Activated CD4-positive, alpha-beta T cell treated with anti-CD3 and anti-CD28 coated beads for 48 hours (primary cell): ENCODE measurements at regions not wholly inside any gene's neighbourhood (a gene's known extent, or its start where the extent isn't known, plus 50 kb on each side); places are given as distances from the start of the nearest gene placed in this dataset.
"Not testable (repeated sequence)": the region's sequence is repeated elsewhere in the genome, so short reads cannot be mapped to it uniquely, and the experiment has no call there.

ENCODE experiments used
- DNase-seq: peaks from one replicate; pipeline ENCODE4 v3.0.0-alpha.2; 2020

DNA sequence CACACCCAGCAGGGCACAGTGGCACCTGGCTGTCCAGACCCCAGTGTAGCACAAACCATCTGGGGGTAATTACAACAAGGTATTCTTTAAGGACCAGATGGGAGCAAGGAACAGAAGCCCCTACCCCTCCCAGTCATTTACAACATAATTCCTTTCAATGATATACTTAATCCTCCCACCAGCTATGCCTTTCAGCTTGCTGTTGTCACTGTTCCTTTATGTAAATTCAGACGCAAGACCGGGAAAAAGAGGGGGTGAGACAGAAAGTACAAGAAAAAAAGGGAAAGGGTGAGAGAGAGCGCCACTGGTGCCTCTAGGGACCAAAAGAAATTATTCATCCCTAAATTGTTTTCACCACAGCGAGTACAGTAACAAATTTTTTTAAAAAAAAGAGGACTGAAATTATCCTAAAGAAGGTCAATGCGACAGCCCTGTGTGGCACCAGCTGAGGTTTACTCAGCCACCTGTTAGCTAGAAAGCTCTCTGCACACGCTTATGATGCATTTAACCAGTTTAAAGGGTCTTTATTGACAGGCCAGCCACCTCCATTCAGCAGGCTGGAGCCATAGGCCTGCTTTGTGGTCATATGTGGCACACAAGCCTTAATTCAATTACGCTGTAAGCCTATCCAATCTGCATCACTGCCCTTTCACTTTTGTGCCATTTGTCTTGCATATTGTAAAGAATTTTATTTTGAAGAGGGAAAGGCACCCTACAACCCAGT lies 210.2 kb upstream of the ISL1 start:
- DNase-seq, result no peak

DNA sequence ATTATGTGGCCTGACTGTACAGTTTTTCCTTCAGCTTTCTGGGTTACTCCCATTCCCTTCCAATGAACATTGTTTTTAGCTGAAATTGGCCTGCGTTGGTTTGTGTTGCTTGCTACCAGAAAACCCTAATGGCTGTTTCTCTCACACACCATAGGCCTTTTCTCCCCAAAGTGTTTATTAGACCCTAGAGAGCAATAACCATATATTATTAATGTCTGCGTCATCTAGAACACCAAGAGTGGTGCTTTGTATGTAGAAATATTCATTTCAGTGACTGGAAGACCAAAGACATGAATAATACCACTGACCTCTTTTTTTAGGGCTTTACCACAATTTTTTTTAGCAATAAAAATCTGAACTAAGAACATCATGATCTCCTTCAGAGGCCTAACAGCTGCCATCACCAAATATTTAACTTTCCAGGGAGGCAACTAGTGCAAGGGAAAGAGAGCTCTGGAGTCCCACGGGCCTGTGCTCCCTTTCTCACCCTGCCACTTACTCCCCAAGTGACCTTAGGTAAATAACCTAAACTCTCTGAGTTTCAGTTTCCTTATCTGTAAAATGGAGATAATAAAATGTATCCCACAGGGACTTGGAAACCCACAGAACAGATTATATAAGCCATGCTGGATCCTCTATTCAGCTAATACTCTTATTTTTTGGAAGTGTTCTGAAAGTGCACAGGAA lies 201.9 kb upstream of the ISL1 start:
- no peak for DNase-seq

DNA sequence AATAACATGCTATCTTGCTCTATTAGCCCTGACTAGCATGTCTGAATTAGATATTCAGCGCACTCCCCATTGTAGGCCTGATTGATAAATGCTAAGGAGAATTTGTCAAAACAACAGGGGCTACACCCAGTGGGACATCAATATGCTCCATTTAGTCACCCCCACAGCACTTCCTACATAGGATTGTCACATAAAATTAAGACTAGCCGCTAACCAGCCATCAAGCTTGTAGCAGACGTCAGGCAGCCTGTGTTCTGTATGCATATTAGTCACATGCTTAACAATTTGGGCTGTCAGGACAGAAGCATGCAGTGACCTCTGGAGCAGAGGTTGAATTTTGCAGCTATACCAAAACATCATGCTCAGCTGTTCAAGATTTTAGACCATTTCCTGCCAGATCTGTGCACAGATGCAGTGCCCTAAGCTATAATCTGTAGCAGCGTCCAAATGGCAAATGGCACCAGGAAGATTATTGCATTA lies 197.4 kb upstream of the ISL1 start:
- no peak for DNase-seq

DNA sequence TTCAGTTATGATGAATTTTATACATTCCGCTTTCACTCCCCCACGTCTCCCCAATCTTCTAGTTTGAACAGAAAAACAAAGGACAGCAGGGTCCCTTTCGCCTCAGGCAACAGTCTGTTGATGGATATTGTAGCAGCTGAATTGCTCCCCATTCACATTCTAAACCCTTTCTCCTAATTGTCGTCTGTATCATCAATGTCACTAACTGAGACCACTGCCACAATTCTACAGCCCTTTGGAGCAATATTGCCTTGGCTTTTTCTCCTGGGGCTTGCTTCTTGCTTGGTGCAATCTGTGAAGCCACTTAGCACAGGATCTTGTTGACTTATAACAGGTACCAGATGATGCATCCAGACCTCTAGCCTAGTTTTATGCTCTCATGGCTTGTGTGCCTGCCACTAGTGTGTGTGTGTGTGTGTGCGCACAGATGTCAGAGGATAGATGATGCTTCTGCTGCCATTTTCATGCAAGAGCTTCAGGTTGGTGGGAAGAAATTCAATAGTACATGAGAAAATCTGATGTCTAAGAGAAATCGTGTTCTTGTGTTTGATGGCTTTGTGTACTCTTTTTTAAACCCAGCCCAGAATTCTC lies 195.2 kb upstream of the ISL1 start:
- DNase-seq, result no peak

DNA sequence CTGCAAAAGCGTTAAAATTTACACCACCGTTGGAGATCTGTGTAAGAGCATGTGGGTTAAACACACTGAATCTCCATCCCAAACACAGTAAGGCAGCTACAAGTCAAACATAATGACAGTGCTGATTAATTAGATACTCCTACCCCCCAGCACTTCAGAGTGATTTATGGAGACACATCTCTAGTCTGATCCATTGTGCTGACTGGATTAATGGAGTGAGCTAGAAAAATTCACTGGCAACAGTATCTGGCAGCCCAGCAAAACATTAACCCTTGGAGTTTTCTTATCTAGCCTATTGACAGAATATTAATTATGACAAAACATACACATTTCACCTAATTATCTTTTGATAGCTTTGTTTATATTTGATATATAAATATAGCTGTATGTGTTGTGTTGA lies 188.6 kb upstream of the ISL1 start:
- no peak for DNase-seq

DNA sequence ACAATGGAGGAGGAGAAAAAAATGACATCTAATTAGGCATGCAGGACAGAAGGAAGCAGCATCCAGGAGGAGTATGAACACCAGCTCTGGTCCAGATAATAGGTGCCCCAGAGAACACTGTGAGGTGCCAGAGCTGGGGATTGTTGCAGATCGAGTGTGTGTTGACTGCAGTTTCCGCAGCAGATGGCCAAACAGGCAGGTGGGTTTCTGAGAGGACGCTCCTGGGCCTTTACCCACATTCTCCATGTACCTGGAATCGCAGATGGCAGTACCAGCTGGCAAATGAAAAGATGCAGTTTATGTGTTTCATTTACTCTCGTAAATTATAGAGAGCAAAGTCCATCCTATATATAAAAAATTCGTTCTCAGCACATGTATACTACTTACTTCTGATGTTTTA lies 182.2 kb upstream of the ISL1 start:
- no peak for DNase-seq

DNA sequence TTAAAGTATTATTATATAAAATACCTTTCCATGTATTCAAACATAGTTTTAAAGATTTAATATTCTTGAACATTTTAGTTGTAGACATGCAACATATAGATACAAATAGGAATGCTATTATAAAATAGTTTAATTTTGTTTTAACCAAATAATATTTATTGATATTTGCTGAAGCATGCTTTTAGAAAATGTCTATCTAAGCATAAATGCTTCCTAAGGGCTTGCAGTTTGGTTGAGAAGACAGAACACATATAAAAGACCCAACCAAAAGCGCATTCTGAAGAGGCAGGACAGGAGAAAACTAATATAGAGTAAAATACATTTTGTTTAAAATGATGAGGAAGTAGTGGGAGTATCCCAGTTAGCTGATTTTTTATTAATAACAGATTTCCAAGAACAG lies 181.5 kb upstream of the ISL1 start:
- no peak for DNase-seq

DNA sequence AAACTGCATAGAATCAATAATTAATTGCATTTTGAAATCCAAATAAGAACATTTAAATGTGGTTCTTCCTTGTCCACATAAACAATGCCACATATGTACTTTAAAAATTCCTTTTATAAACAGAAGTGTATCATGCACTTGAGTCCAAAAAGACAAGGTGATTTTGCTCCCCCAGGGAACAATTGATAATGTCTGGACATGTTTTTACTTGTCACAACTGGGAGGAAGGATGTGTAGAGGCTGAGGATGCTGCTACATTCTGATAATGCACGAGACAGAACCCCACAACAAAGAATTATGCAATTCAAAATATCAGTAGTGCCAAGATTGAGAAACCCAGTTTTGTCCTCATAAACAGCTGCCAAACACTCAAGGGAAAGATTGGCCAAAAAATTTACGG lies 181.1 kb upstream of the ISL1 start:
- no peak for DNase-seq

DNA sequence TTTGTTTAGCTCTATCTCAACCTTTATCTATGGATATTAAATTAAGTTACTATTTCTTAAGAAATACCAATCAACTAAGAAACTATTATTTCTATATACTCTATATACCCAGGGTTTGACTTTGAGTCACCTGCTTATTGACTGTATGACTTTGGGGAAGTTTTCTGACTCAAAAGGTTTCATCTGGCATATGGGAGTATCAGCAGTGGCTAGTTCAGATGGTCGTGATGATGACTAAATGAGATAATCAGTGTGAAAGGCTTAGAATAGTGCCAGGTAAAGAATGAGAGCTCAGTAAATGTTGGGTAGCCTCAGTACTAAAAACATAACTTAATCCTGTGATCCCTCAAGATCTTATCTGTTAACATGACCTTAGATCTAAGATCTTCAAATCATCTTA lies 179.7 kb upstream of the ISL1 start:
- no peak for DNase-seq

DNA sequence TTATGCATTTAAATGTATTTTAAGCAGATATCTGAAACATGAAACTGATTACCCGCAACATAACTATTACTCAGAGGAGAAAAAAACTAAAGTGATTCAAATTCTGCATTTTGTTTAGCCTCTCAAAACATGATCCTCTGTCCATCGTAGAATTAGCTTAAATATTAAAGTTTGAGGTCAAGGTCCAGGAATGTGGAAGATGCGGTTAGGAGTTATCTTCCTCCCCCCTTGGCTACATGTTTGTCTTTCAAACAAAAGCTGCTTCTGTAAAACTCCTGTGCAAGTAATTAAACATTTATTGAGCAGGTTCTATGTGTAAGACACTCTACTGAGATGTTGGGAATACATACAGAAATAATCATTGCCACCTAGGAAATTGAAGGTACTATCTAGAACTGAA lies 175.0 kb upstream of the ISL1 start:
- no peak for DNase-seq

DNA sequence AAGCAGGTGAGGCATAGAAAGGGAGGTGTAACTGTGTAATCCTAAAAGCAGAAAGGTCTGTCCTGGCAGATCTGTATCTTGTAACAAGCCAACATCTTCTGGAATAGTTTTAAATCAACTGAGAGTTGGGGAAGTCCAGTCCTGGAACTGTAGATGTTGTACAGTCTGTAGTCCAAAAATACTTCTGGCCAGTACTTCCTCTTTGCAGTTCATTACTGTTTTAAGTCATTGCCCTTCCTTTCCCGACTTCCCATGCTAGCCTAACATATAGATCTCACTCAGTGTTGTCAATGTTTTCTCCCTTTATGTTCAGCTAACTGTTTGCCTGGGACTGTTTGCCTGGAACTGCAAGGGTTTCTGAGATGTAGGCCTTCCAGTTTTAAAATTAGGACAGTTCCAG lies 168.5 kb upstream of the ISL1 start:
- no peak for DNase-seq

DNA sequence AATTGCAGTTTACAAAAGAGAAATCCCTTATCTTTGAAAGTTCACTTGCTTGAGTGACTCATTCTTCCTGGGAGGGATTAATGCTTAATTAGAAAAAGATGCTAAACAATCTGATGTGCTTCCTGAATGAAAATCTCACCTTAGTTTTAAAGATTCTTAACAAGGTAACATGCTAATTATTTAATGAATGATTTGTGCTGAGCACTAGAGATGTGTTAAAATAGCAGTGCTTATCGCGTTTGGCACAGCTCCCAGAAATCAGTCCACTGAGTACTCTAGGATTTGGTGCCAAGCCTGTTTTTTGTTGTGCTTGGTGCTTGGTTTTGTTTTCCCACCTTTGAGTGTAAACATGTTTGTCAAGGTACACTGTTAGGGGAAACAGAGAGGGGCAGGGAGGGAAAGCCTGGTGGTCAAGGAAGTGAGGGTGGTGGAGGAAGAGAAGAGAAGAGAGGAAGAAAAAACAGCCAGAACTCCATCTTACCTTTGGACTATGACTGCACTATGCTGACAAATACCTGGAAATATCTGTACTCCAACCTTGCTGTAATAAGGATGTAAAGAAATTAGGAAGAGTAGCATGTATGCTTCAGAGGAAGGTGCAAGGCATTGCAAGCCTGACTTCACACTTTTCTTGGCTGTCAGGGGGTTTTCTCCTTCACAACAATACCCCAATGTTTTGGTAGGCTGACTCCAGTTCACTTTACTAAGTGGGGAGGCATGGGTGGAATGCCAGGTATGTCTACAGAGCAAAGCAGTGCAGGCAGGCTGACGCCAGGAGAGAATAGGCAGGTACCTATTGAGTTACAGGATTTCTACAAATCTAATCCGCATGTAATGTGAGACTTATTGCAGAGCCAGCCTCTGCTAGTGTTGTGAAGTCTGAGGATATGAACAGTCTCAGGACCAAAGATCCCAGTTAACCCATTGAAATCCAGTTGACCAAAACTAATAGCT lies 157.2 kb upstream of the ISL1 start:
- DNase-seq, result no peak

DNA sequence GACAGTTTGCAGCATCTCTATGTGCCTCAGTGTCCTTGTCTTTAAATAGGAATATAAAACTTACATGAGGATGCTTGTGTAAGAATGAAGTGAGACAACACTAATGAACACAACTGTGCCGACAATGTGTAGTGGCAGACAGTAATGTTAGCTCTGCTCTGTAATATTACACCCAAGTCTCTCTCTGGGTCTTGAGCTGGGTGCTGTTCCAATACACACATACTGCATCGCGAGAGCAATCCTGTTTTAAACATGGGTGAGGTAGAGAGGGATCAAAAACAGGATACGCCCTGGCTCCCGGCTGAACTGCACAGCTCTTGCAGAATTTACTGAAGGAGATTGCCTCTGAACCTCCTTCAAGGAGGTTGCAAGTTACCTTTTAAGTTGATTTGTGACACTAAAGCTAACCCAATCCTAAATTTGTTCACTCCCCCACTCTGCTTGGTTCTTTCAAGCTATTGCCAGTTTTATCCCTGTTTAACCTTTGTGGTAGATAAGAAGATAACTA lies 155.2 kb upstream of the ISL1 start:
- no peak for DNase-seq

DNA sequence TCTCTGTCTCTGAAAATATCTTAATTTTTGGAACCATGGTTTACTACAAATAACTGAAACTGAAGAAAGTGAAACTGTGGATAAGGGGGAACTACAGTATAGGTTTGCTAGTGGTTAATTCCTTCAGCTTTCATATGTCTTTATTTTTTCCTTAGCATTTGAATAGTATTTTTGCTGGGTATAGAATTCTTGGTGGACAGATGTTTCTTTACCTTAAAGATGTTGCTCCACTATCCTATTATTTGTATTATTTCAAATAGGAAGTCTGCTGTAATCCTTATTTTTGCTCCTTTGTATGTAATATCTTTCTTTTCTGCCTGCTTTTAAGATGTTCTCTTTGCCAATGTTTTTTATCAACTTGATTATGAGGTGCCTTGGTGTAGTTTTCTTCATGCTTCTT lies 152.9 kb upstream of the ISL1 start:
- no peak for DNase-seq

DNA sequence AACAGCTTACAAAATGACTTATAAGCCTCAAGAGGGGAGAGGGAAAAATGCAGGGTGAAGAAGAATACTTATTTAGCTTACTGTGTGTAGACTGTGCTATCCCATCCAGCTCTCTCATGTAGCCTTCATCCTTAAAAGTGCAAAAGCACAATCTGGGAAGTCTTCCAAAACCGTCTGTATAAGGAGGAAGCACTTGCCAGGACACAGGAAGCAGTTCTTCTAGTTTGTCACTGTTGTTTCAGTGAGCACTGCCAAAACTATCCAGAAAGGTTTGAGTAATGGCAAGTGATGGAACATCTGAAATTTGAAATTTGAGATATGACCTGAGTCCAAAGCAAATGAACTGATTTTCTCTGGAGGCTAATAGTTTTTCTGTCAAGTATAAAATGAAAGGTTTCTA lies 140.8 kb upstream of the ISL1 start:
- no peak for DNase-seq

DNA sequence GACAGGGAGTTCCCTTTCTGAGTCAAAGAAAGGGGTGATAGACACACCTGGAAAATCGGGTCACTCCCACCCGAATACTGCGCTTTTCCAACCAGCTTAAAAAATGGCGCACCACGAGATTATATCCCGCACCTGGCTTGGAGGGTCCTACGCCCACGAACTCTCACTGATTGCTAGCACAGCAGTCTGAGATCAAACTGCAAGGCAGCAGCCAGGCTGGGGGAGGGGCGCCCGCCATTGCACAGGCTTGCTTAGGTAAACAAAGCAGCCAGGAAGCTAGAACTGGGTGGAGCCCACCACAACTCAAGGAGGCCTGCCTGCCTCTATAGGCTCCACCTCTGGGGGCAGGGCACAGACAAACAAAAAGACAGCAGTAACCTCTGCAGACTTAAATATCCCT lies 132.3 kb upstream of the ISL1 start:
- not testable (repeated sequence) for DNase-seq

DNA sequence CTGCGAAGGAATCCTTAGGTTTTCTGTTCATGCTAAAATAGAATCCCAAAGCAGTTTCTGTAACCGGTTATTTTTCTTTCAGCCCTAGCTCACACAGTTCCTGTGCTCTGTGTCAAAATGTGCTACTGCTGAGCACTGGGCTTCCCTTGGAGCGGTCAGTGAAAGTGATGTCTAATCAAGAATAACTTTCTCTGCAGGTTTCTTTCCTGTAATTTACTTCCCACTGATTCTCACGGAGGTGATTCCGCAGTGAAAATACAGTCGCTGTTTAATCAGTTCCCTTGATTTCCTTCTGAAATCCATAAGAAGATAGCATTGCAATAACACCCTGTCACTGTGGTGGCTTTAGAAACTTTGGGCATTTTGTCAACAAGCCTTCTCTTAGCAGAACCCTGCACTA lies 112.0 kb upstream of the ISL1 start:
- DNase-seq, result no peak

DNA sequence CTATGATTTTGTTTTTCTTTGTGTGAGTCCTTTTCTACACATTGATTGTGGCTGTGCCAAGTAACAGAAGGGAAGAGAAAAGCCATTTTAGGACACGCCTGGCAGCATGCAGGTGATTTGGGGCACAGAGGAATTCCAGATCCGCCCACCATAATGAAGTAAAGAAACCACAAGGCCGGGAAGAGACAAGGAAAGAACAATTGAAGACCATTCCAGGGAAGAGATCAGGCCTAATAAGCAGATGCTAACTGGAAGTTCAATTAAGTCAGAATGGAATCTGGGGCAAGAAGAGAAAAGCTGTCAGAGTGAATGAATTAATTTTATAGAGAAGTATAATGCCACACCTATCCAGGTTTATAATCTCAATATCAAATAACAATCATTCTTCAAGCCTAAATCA lies 110.2 kb upstream of the ISL1 start:
- DNase-seq, result no peak

DNA sequence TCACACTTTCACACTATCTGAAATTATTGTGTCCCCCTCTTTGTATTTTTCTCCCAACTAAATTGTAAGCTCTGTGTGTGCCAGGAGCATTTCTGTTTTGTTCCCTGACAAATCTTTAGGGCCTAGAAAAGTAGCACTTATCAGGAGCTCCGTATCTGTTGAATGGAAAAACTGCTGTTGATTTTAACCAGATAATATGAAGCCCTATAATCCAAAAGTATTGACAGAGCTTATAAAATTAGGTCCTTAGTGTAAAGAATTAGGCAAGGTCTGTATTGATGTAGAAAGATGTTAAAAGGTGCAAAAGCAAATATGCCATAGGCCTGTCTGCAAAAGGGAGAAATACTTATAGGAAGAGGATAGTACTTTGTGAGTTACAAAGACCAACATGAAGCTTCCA lies 109.4 kb upstream of the ISL1 start:
- no peak for DNase-seq

DNA sequence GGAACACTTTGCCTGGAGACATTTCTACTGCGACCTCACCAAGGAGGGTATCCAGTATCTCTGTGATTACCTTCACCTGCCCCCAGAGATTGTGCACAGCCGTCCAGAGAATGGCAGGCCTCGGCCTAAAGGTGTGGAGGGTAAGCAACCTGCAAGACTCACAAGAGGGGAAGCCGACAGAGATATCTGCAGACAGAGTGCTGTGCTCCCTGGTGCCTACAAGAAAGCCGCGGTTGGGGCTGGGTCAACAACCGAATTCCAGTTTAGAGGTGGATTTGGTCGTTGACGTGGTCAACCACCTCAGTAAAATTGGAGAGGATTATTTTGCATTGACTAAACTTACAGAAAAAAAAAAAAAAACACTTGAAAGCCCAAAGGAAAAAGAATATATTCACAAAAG lies 107.8 kb upstream of the ISL1 start:
- no peak for DNase-seq

DNA sequence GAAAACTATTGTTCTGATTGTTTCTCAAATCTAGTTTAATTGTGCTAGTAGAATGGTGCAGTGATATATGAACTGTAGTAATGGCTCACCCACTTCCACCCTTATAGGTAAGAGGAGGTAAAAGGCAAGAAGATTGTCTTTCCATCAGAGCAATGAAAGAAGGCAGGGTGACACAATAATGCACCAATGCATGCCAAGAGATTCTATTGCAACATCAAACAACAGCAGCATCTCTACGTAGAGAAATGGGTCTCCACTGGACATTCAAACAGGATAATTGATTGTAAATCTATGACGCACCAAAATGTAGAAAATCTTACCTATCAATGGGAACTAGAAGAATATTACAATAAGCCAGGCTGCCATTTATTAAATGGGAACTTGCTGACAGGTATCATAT lies 107.0 kb upstream of the ISL1 start:
- no peak for DNase-seq

DNA sequence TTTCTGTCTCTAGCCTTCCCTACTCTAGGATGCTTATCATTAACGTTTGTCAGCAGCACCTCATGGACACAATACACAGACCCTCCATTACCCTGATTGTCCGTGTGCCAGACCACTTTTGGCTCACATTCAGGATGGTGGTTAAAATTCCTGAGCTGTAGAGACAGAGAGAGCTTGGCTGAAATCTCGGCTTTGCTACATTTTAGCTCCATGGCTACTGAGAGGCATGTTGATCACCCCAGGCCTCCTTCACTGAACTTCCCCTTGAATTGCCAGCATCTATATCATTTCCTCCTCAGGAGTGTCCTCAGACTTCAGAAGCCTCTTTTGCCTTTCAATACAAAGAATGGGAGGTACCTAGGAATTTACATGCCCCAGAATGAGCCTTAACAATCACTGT lies 104.7 kb upstream of the ISL1 start:
- no peak for DNase-seq
